AG09319 (cell line): ENCODE measurements at regions not wholly inside any gene's neighbourhood (a gene's known extent, or its start where the extent isn't known, plus 50 kb on each side); places are given as distances from the start of the nearest gene placed in this dataset.

Source experiments
- DNase-seq: peaks from one replicate; pipeline ENCODE4 v3.0.0-alpha.2; 2010; ENCODE audit warnings: low read depth; ENCODE audit errors: extremely low read depth
- CTCF ChIP-seq: IDR thresholded peaks from 2 replicates; pipeline ENCODE4 v1.5.1; 2011; ENCODE audit warnings: low read depth, mild to moderate bottlenecking, inconsistent platforms, low read length, moderate library complexity

- TF ChIP-seq CTCF: no peak
- no peak for DNase-seq
Measured at GRCh38 chr7:82542665-82543064, 99.1 kb upstream of the CACNA2D1 start.

- no peak for DNase-seq
- TF ChIP-seq CTCF: no peak
Measured at GRCh38 chr7:82539969-82540368, 96.4 kb upstream of the CACNA2D1 start.

- no peak for TF ChIP-seq CTCF
- DNase-seq: no peak
Measured at GRCh38 chr7:82534684-82535083, 91.1 kb upstream of the CACNA2D1 start.

GRCh38 chr7:82530361-82530760 is 86.8 kb upstream of the CACNA2D1 start:
- DNase-seq: no peak
- no peak for TF ChIP-seq CTCF

- no peak for TF ChIP-seq CTCF
- DNase-seq: no peak
Measured at GRCh38 chr7:82528577-82529310, 85.2 kb upstream of the CACNA2D1 start.

GRCh38 chr7:82527851-82528250 is 84.3 kb upstream of the CACNA2D1 start:
- no peak for DNase-seq
- no peak for TF ChIP-seq CTCF

- TF ChIP-seq CTCF: no peak
Measured at GRCh38 chr7:82521906-82522445, 78.4 kb upstream of the CACNA2D1 start.

More at GRCh38 chr7:82521906-82522445, 78.4 kb upstream of the CACNA2D1 start:
- no peak for DNase-seq
